Stomach (tissue), 4 donors: ENCODE measurements at regions not wholly inside any gene's neighbourhood (a gene's known extent, or its start where the extent isn't known, plus 50 kb on each side); places are given as distances from the start of the nearest gene placed in this dataset.

Experiments
- POLR2A ChIP-seq, 4 donors: fragments of 450-650 bp; IDR thresholded peaks; one replicate each; pipeline ENCODE4 v1.6.1; 2016; ENCODE audit warnings: antibody characterized with exemption in 4 of 4, control low read depth in 2 of 4, mild to moderate bottlenecking in 1 of 4, moderate library complexity in 1 of 4
- POLR2AphosphoS5 ChIP-seq, 3 donors: sonication (generic); formaldehyde crosslinking; IDR thresholded peaks; one replicate each; pipeline ENCODE4 v1.6.1; 2016; ENCODE audit warnings: antibody characterized with exemption in 3 of 3
- TF ChIP-seq, protein P1 (sequence below), 7 experiments: fragments of 450-650 bp in 4 of 7; fragments of 200-600 bp in 3 of 7; sonication (generic) in 3 of 7; IDR thresholded peaks; one replicate each; pipeline ENCODE4 v1.5.1; 2016 to 2019; ENCODE audit warnings: antibody characterized with exemption in 7 of 7, control low read depth in 2 of 7, mild to moderate bottlenecking in 1 of 7

DNA sequence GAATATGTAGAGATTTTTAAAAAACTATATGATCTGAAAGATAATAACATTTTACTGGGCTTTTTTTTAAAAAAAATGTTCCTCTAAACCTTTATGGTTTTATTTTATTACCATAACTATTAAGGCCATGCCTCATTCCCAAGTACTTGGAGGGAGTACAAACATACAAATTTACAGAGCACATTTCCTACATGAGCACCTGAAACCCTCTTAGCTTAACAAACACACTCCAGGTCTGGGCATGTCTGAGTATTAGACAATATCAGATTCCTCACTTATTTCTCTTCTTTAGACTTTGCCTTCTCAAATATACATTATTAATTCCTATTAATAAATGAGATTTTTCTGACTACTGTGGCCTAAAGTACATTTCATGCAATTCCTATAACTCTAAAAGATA is 319.2 kb downstream of the SLCO4C1 start:
- TF ChIP-seq, protein P1, sequence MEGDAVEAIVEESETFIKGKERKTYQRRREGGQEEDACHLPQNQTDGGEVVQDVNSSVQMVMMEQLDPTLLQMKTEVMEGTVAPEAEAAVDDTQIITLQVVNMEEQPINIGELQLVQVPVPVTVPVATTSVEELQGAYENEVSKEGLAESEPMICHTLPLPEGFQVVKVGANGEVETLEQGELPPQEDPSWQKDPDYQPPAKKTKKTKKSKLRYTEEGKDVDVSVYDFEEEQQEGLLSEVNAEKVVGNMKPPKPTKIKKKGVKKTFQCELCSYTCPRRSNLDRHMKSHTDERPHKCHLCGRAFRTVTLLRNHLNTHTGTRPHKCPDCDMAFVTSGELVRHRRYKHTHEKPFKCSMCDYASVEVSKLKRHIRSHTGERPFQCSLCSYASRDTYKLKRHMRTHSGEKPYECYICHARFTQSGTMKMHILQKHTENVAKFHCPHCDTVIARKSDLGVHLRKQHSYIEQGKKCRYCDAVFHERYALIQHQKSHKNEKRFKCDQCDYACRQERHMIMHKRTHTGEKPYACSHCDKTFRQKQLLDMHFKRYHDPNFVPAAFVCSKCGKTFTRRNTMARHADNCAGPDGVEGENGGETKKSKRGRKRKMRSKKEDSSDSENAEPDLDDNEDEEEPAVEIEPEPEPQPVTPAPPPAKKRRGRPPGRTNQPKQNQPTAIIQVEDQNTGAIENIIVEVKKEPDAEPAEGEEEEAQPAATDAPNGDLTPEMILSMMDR (IDR thresholded peaks at IDR 0.05): no peak
- TF ChIP-seq POLR2AphosphoS5 (IDR thresholded peaks at IDR 0.05) (no peak), POLR2A (IDR thresholded peaks at IDR 0.05) (no peak)
